AG08396 (cell line): ENCODE measurements at regions not wholly inside any gene's neighbourhood (a gene's known extent, or its start where the extent isn't known, plus 50 kb on each side); places are given as distances from the start of the nearest gene placed in this dataset.

ENCODE experiments used
- DNase-seq: peaks from one replicate; pipeline ENCODE4 v3.0.0; 2012; ENCODE audit warnings: low spot score, mixed read lengths

GRCh38 chr7:116420003-116420402 lies 79.5 kb upstream of the CAV2 start:
- DNase-seq: no peak

- DNase-seq: no peak
Observed at GRCh38 chr7:116421298-116421697, 78.2 kb upstream of the CAV2 start.

- DNase-seq: no peak
Observed at GRCh38 chr7:116422683-116423082, 76.9 kb upstream of the CAV2 start.

GRCh38 chr7:116423499-116423898 lies 76.0 kb upstream of the CAV2 start:
- DNase-seq: no peak

- no peak for DNase-seq
Observed at GRCh38 chr7:116425647-116426209, 73.8 kb upstream of the CAV2 start.

GRCh38 chr7:116426428-116427156 lies 72.9 kb upstream of the CAV2 start:
- peak; percentile 30 for DNase-seq

- no peak for DNase-seq
Observed at GRCh38 chr7:116429986-116430619, 69.4 kb upstream of the CAV2 start.

- no peak for DNase-seq
Observed at GRCh38 chr7:116431787-116432526, 67.6 kb upstream of the CAV2 start.

- DNase-seq: no peak
Observed at GRCh38 chr7:116432527-116432916, 67.0 kb upstream of the CAV2 start.

- no peak for DNase-seq
Observed at GRCh38 chr7:116433246-116433645, 66.3 kb upstream of the CAV2 start.

GRCh38 chr7:116434820-116435341 lies 64.7 kb upstream of the CAV2 start:
- DNase-seq: peak; percentile 14

GRCh38 chr7:116436305-116436826 lies 63.2 kb upstream of the CAV2 start:
- DNase-seq: no peak

- DNase-seq: no peak
Observed at GRCh38 chr7:116438267-116438666, 61.3 kb upstream of the CAV2 start.

GRCh38 chr7:116439005-116439404 lies 60.5 kb upstream of the CAV2 start:
- DNase-seq: no peak

- DNase-seq: no peak
Observed at GRCh38 chr7:116439841-116440549, 59.5 kb upstream of the CAV2 start.

GRCh38 chr7:116441534-116441933 lies 58.0 kb upstream of the CAV2 start:
- DNase-seq: no peak

- peak; percentile 71 for DNase-seq
Observed at GRCh38 chr7:116443101-116443523, 56.4 kb upstream of the CAV2 start.

GRCh38 chr7:116443646-116444045 lies 55.9 kb upstream of the CAV2 start:
- no peak for DNase-seq

- no peak for DNase-seq
Observed at GRCh38 chr7:116445447-116446211, 53.9 kb upstream of the CAV2 start.

GRCh38 chr7:116446212-116446855 lies 53.2 kb upstream of the CAV2 start:
- no peak for DNase-seq
